Vagina (tissue), 2 donors: ENCODE measurements at regions not wholly inside any gene's neighbourhood (a gene's known extent, or its start where the extent isn't known, plus 50 kb on each side); places are given as distances from the start of the nearest gene placed in this dataset.

Source experiments
- CTCF ChIP-seq, 3 experiments: fragments of 450-650 bp in 2 of 3; fragments of 200-600 bp in 1 of 3; sonication (generic) in 1 of 3; IDR thresholded peaks; one replicate each; pipeline ENCODE4 v1.5.1; 2017 to 2019; ENCODE audit warnings: antibody characterized with exemption in 3 of 3, mild to moderate bottlenecking in 2 of 3, moderate library complexity in 2 of 3
- POLR2A ChIP-seq, 2 donors: fragments of 450-650 bp; IDR thresholded peaks; one replicate each; pipeline ENCODE4 v1.6.1; 2017; ENCODE audit warnings: antibody characterized with exemption in 2 of 2, mild to moderate bottlenecking in 2 of 2, moderate library complexity in 2 of 2
- POLR2AphosphoS5 ChIP-seq, 2 donors: sonication (generic); formaldehyde crosslinking; IDR thresholded peaks; one replicate each; pipeline ENCODE4 v1.9.0; 2017; ENCODE audit warnings: antibody characterized with exemption in 2 of 2, mild to moderate bottlenecking in 2 of 2, low read depth in 1 of 2; ENCODE audit not compliant: insufficient read depth in 1 of 2

- no peak for TF ChIP-seq CTCF (IDR thresholded peaks at IDR 0.05)
- TF ChIP-seq POLR2AphosphoS5 (IDR thresholded peaks at IDR 0.05; ENCODE audit: insufficient read depth in 1 of 2, low read depth in 1 of 2) = no peak
- no peak for TF ChIP-seq POLR2A (IDR thresholded peaks at IDR 0.05)
Measured at GRCh38 chr3:178172121-178172520, 364.1 kb upstream of the KCNMB2 start.
